ENCODE measurements at regions not wholly inside any gene's neighbourhood (a gene's known extent, or its start where the extent isn't known, plus 50 kb on each side); places are given as distances from the start of the nearest gene placed in this dataset.

- TF ChIP-seq CTCF (IDR thresholded peaks at IDR 0.05; ENCODE audit: low read depth, low read length, poor library complexity, severe bottlenecking) (no peak), EZH2phosphoT487 (IDR thresholded peaks at IDR 0.05; ENCODE audit: borderline replicate concordance, low read length) (no peak)
Measured at GRCh38 chr1:29487291-29487690, 251.0 kb downstream of the PTPRU start.
